ENCODE measurements at regions not wholly inside any gene's neighbourhood (a gene's known extent, or its start where the extent isn't known, plus 50 kb on each side); places are given as distances from the start of the nearest gene placed in this dataset.
A peak's percentile ranks its signal among the peaks of the same experiment; 100 is the strongest.

DNA sequence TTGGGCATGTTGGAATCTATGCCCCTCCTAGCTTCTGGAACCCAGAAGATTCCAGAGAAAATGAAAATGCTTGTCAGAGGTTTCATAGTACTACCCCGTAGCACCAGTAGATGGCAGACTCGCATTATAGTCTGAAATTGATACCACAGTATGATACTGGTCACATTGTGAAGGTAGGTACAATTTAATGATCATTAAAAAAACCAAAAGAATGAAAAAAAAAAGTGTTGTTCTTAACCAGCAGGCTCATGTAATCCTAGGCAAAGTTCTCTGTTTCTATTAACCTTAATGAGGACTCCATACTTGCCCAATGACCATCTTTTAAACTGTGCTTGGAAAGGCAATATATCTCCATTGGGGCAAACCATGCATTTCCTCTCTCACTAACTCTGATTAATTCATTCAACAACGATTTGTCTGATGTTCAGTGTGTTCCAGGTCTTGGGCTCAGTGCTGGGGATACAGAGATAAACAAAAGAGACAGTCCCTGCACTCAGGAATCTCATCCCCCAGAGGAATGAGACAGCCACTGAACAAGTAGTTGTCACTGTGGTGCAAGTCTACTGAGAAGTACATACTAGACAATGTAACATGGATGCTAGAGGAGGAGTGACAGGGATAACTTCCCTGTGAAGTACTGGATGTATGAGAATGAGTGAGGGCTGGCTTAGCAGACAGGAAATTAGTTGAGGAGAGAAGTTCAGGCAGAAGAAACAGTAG is 223.5 kb upstream of the PHYHIPL start:
- no peaks in the 10 kb centered on the region for H3K36me3 ChIP-seq (ENCODE audit: control insufficient read depth, insufficient read depth, low read length, severe bottlenecking)
- H3K4me3 ChIP-seq (ENCODE audit: low read length): peak overlapping the region; percentile 48
- no peaks in the 10 kb centered on the region for H3K9me3 ChIP-seq (ENCODE audit: control insufficient read depth, low read length)
- peak overlapping the region; percentile 70 for H3K9ac ChIP-seq (ENCODE audit: low read length)
- peak; percentile 79 for DNase-seq (ENCODE audit: low read depth)
- H3K27me3 ChIP-seq (replicated peaks; ENCODE audit: control insufficient read depth, insufficient read depth, low read length): no peaks in the 10 kb centered on the region
- peaks cover 44% of the 10 kb centered on the region for H3K4me1 ChIP-seq (ENCODE audit: control insufficient read depth, insufficient read depth, low read length)

DNA sequence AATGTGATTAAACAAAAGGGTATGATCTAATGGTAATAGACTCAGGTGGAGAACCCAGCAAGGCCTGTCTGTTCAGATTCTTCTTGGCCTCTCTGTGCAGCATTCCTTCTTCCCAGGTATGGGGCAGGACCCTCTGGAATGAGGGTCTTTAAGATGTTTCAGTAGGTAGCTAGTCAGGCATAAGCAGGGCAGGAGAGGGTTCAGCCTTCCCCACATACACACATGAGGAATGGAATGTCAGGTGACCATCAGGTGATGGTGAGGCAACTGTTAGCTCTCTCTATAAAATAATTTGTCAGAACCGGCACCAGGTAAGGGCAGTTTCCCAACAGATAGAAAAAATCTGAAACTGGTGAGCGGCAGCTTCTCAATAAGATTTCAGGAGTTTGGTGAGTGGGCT is 222.3 kb upstream of the PHYHIPL start:
- no peak overlapping the region for H3K9ac ChIP-seq (ENCODE audit: low read length)
- H3K4me3 ChIP-seq (ENCODE audit: low read length): no peak overlapping the region
- H3K4me1 ChIP-seq (ENCODE audit: control insufficient read depth, insufficient read depth, low read length): peaks cover 44% of the 10 kb centered on the region
- H3K9me3 ChIP-seq (ENCODE audit: control insufficient read depth, low read length): no peaks in the 10 kb centered on the region
- no peak for DNase-seq (ENCODE audit: low read depth)
- H3K36me3 ChIP-seq (ENCODE audit: control insufficient read depth, insufficient read depth, low read length, severe bottlenecking): no peaks in the 10 kb centered on the region
- H3K27me3 ChIP-seq (replicated peaks; ENCODE audit: control insufficient read depth, insufficient read depth, low read length): no peaks in the 10 kb centered on the region

DNA sequence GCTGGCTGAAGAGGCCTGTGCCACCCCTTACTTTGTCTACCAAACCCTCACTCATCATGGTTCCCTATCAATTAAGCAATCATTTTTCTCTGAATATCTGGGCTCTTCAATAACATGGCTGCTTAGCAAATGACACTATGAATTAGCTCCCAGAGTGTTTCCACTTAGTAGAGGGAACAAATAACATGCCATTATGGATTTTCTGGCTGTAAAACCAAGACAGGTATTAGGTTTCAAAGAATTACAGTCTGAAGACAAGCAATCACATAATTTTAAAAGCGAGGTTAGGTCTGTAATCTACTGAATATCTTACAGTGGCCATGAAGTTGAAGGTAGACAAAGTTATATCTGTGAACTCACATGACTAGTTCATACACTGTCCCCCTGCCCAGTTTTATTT is 220.8 kb upstream of the PHYHIPL start:
- H3K9ac ChIP-seq (ENCODE audit: low read length): no peak overlapping the region
- H3K9me3 ChIP-seq (ENCODE audit: control insufficient read depth, low read length): no peaks in the 10 kb centered on the region
- no peaks in the 10 kb centered on the region for H3K36me3 ChIP-seq (ENCODE audit: control insufficient read depth, insufficient read depth, low read length, severe bottlenecking)
- no peak overlapping the region for H3K4me3 ChIP-seq (ENCODE audit: low read length)
- no peaks in the 10 kb centered on the region for H3K27me3 ChIP-seq (replicated peaks; ENCODE audit: control insufficient read depth, insufficient read depth, low read length)
- H3K4me1 ChIP-seq (ENCODE audit: control insufficient read depth, insufficient read depth, low read length): peaks cover 39% of the 10 kb centered on the region
- no peak for DNase-seq (ENCODE audit: low read depth)

DNA sequence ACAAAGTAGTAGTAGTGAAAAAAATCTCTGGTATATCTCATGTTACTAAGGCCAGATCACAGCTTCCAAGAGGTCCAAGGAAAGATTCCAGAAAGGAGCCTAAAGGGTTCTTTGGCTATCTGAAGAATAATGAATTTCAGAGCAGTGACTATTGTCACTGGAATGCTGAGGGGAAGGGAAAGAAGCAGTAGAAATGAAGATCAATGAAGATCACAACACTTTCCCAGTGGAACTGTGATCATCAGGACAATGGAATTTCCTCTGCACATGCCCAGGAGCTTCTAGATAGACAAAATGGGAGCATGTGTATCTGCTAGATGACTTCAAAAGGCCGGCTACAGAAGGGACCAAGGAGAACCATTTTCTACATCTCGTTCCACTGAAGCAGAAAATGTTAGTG is 219.5 kb upstream of the PHYHIPL start:
- DNase-seq (ENCODE audit: low read depth): no peak
- Histone ChIP-seq H3K4me1 (ENCODE audit: control insufficient read depth, insufficient read depth, low read length) (peaks cover 26% of the 10 kb centered on the region), H3K4me3 (ENCODE audit: low read length) (no peak overlapping the region), H3K36me3 (ENCODE audit: control insufficient read depth, insufficient read depth, low read length, severe bottlenecking) (no peaks in the 10 kb centered on the region), H3K27me3 (replicated peaks; ENCODE audit: control insufficient read depth, insufficient read depth, low read length) (no peaks in the 10 kb centered on the region), H3K9ac (ENCODE audit: low read length) (no peak overlapping the region), H3K9me3 (ENCODE audit: control insufficient read depth, low read length) (no peaks in the 10 kb centered on the region)

DNA sequence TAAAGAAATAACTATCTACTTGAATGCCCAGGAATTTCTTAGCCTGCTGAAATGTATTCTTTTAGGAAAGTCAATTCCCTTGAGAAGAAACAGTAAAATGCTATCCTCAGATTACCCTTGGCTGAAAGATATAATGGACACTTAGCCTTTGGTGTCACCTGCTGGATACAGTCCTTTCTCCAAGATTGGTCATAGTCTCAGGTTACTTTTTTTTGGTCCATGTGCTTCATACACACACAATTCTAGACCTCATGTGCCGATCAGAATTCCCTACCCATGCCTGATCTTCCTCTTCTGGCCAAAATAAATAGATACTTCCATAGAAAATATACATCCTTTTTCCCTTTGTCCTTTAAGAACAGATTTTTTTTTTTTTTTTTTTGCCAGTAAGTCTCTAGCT is 218.9 kb upstream of the PHYHIPL start:
- no peaks in the 10 kb centered on the region for H3K36me3 ChIP-seq (ENCODE audit: control insufficient read depth, insufficient read depth, low read length, severe bottlenecking)
- DNase-seq (ENCODE audit: low read depth): no peak
- no peak overlapping the region for H3K9ac ChIP-seq (ENCODE audit: low read length)
- peaks cover 20% of the 10 kb centered on the region for H3K4me1 ChIP-seq (ENCODE audit: control insufficient read depth, insufficient read depth, low read length)
- no peaks in the 10 kb centered on the region for H3K27me3 ChIP-seq (replicated peaks; ENCODE audit: control insufficient read depth, insufficient read depth, low read length)
- H3K4me3 ChIP-seq (ENCODE audit: low read length): no peak overlapping the region
- no peaks in the 10 kb centered on the region for H3K9me3 ChIP-seq (ENCODE audit: control insufficient read depth, low read length)

DNA sequence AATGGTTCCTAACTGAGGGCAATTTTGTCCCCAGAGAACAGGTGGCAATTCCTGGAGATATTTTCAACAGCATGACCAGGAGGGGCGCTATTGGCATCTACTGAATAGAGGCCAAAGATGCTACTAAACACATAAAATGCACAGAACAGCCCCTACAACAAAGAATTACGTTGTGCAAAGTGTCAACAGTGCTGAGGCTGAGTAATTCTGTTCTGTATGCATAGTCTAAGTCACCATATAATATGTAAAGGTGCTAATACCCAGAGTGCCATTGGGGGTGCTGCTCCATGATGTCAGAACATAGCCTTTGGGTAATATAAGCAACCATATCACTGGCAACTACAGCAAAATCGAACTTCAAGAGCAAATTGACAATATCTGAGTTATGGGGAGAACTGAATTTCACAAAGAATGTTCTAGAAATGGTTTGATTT is 213.3 kb upstream of the PHYHIPL start:
- no peaks in the 10 kb centered on the region for H3K36me3 ChIP-seq (ENCODE audit: control insufficient read depth, insufficient read depth, low read length, severe bottlenecking)
- no peak for DNase-seq (ENCODE audit: low read depth)
- H3K4me3 ChIP-seq (ENCODE audit: low read length): no peak overlapping the region

DNA sequence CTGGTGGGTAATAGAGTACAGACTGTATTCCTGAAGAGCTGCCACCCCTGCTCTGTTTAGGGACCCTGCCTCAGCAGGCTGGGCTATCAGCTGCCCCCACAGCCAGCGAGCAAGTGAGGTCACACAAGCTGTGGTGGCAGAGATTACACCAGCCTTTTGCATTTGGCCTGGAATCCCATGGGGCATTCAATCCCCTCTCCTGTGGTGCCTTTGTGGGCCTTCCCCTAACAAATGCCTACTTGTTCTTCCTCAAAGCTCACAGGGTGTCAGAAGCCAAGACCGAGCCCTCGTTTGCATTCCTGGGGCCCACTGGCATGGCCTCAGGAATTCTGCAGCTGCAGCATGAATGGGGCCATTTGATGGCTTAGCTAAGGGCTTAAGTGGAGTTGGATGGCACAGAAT is 212.7 kb upstream of the PHYHIPL start:
- no peaks in the 10 kb centered on the region for H3K27me3 ChIP-seq (replicated peaks; ENCODE audit: control insufficient read depth, insufficient read depth, low read length)
- DNase-seq (ENCODE audit: low read depth): no peak
- no peak overlapping the region for H3K9ac ChIP-seq (ENCODE audit: low read length)
- no peak overlapping the region for H3K4me3 ChIP-seq (ENCODE audit: low read length)
- no peaks in the 10 kb centered on the region for H3K36me3 ChIP-seq (ENCODE audit: control insufficient read depth, insufficient read depth, low read length, severe bottlenecking)
- no peaks in the 10 kb centered on the region for H3K4me1 ChIP-seq (ENCODE audit: control insufficient read depth, insufficient read depth, low read length)
- H3K9me3 ChIP-seq (ENCODE audit: control insufficient read depth, low read length): no peaks in the 10 kb centered on the region

More for the DNA sequence above, 213.3 kb upstream of the PHYHIPL start:
- Histone ChIP-seq H3K4me1 (ENCODE audit: control insufficient read depth, insufficient read depth, low read length) (no peaks in the 10 kb centered on the region), H3K27me3 (replicated peaks; ENCODE audit: control insufficient read depth, insufficient read depth, low read length) (no peaks in the 10 kb centered on the region), H3K9me3 (ENCODE audit: control insufficient read depth, low read length) (no peaks in the 10 kb centered on the region), H3K9ac (ENCODE audit: low read length) (no peak overlapping the region)

DNA sequence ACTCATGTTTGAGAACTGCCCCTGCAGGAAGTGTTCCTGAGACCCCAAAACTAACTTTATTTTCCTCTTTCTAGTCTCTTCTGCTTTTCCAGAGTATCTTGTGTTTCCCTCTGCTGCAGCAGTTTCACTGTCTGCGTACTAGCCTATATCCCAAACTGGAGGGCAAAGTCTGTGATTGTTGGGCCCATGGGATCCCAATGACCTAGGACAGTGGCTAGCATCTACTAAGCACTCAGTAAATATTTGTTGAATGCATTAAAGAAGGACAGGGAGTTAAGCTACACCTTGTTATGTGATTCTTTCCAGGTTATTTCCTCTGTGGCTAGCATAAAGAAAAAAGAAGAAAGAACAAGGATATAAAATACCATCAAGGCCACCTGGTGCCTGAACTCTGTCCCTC is 210.6 kb upstream of the PHYHIPL start:
- Histone ChIP-seq H3K9ac (ENCODE audit: low read length) (no peak overlapping the region), H3K27me3 (replicated peaks; ENCODE audit: control insufficient read depth, insufficient read depth, low read length) (no peaks in the 10 kb centered on the region), H3K36me3 (ENCODE audit: control insufficient read depth, insufficient read depth, low read length, severe bottlenecking) (no peaks in the 10 kb centered on the region), H3K4me3 (ENCODE audit: low read length) (no peak overlapping the region), H3K4me1 (ENCODE audit: control insufficient read depth, insufficient read depth, low read length) (no peaks in the 10 kb centered on the region), H3K9me3 (ENCODE audit: control insufficient read depth, low read length) (no peaks in the 10 kb centered on the region)
- DNase-seq (ENCODE audit: low read depth): no peak

DNA sequence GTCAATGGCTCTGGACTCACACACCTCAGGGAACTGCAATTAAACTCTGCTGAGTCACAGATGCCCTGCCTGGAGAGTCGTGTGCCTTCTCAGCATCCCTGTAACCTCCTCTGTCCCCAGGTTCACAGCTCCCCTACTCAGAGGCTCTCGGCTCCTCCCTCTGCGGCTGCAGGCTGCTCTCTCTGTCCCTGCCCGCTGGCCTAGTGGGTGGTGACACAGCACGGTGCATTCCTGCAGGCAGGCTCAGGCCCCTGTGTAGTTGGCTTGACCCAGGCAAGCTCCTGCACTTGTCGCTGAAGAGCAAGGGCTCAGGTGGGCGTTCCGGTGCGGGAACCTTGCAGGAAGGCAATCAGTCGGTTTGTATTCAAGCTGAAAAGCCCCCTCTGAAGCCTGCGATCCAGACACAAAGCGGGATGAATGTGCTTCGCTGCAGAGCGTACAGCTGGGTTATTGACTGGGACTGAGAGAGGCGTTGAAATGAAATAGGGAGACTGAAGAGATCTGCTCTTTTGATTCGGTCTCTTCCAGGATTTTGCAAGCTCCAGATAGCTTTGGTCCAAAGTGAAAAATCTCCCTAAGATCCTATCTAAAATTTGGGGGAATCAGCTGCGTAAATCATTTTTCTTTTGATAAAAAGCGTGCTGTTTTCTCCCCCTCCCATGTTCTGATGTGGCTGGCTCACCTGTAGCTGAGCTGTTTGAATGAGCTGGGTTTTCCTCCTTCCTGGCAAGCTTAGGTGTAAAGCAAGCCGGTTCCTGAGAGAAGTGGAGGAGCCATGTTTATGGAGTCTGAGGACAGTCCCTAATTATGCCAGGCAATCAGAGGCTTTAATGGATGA is 208.7 kb upstream of the PHYHIPL start:
- no peaks in the 10 kb centered on the region for H3K4me1 ChIP-seq (ENCODE audit: control insufficient read depth, insufficient read depth, low read length)
- H3K36me3 ChIP-seq (ENCODE audit: control insufficient read depth, insufficient read depth, low read length, severe bottlenecking): no peaks in the 10 kb centered on the region

DNA sequence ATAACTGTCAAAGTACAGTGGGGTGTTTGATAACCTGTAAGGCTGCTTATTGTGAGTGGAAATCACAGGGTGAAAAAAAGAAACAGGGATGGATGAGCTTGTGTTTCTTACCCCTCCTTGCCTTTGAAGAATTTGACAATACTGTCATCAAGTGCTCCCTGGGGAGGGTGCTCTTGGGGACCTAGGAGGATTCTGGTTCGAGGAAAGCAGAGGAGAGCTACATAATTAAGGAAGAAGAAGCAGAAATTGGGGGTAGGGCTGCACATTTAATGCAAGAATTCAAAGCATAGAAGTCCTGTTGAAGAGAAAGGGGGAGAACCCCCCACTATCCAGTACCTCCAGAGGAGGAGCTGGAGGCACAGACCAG is 208.1 kb upstream of the PHYHIPL start:
- Histone ChIP-seq H3K9me3 (ENCODE audit: control insufficient read depth, low read length) (no peaks in the 10 kb centered on the region), H3K36me3 (ENCODE audit: control insufficient read depth, insufficient read depth, low read length, severe bottlenecking) (no peaks in the 10 kb centered on the region), H3K4me1 (ENCODE audit: control insufficient read depth, insufficient read depth, low read length) (no peaks in the 10 kb centered on the region), H3K4me3 (ENCODE audit: low read length) (no peak overlapping the region), H3K27me3 (replicated peaks; ENCODE audit: control insufficient read depth, insufficient read depth, low read length) (no peaks in the 10 kb centered on the region), H3K9ac (ENCODE audit: low read length) (no peak overlapping the region)
- DNase-seq (ENCODE audit: low read depth): no peak

More for the DNA sequence above, 208.7 kb upstream of the PHYHIPL start:
- Histone ChIP-seq H3K9ac (ENCODE audit: low read length) (no peak overlapping the region), H3K9me3 (ENCODE audit: control insufficient read depth, low read length) (no peaks in the 10 kb centered on the region), H3K4me3 (ENCODE audit: low read length) (no peak overlapping the region), H3K27me3 (replicated peaks; ENCODE audit: control insufficient read depth, insufficient read depth, low read length) (no peaks in the 10 kb centered on the region)
- no peak for DNase-seq (ENCODE audit: low read depth)

DNA sequence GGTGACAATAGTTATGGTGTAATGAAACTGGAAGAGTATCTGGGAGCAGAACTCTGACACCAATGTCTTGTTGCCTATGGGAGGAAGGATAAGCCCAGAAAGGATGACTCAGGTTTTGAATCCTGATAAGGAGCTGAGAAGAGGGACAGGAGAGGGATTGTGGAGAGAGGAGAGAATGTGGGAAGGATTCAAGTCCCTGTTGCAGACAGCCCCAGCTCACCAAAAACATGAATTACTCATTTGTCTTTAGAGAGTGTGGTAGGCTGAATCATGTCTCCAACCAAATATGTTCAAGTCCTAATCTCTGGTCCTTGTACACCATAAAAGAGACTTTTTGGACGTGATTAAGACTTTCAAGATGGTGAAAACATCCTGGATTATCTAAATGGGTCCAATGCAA is 206.9 kb upstream of the PHYHIPL start:
- Histone ChIP-seq H3K4me3 (ENCODE audit: low read length) (no peak overlapping the region), H3K36me3 (ENCODE audit: control insufficient read depth, insufficient read depth, low read length, severe bottlenecking) (no peaks in the 10 kb centered on the region), H3K9me3 (ENCODE audit: control insufficient read depth, low read length) (no peaks in the 10 kb centered on the region), H3K9ac (ENCODE audit: low read length) (no peak overlapping the region), H3K27me3 (replicated peaks; ENCODE audit: control insufficient read depth, insufficient read depth, low read length) (no peaks in the 10 kb centered on the region), H3K4me1 (ENCODE audit: control insufficient read depth, insufficient read depth, low read length) (no peaks in the 10 kb centered on the region)
- no peak for DNase-seq (ENCODE audit: low read depth)

Measured in adipocyte (in vitro differentiated cells).